Stimulated activated CD4-positive, alpha-beta T cell treated with anti-CD3 and anti-CD28 coated beads, Interleukin-12 subunit alpha, Interleukin-12 subunit beta, amount 100 ng/mL, for 4 hours (primary cell): ENCODE measurements at regions not wholly inside any gene's neighbourhood (a gene's known extent, or its start where the extent isn't known, plus 50 kb on each side); places are given as distances from the start of the nearest gene placed in this dataset.
"Not testable (repeated sequence)": the region's sequence is repeated elsewhere in the genome, so short reads cannot be mapped to it uniquely, and the experiment has no call there.

Source experiments
- DNase-seq: peaks from one replicate; pipeline ENCODE4 v3.0.0-alpha.2; 2020

DNA sequence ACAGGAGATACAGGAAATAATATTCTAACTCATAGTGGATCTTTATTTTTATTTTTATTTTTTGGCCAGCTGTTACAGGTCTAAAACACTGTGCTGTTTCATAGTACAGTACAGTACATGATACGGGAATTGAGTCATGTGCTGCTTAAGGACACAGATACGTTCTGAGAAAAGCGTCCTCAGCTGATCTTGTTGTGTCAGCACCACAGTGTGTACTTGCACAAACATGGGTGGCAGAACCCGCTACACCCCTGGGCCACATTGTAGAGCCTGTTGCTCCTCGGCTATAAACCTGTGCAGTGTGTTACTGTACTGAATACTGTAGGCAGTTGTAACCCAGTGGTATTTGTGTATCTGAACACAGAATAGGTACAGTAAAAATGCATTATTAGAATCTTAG lies 183.4 kb downstream of the OR4M2 start:
- no peak for DNase-seq

DNA sequence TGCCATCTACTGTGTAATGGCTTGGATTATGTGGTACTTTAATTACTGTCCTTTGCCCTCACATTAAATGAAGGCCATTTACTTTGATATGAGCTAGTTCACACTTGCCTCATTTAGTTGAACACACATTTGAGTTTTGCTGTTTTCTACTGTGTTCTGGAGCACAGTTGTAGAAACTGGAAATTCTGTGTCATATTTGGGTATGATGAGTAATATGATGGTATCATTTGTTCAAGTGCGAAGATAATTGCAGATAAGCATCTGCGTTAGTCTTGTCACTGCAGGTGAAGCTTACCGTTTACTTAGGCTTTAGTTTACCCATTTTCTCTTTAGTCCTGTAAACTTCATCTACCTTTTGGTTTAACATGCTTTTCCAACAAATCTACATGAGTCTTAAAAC lies 183.9 kb downstream of the OR4M2 start:
- DNase-seq = not testable (repeated sequence)

DNA sequence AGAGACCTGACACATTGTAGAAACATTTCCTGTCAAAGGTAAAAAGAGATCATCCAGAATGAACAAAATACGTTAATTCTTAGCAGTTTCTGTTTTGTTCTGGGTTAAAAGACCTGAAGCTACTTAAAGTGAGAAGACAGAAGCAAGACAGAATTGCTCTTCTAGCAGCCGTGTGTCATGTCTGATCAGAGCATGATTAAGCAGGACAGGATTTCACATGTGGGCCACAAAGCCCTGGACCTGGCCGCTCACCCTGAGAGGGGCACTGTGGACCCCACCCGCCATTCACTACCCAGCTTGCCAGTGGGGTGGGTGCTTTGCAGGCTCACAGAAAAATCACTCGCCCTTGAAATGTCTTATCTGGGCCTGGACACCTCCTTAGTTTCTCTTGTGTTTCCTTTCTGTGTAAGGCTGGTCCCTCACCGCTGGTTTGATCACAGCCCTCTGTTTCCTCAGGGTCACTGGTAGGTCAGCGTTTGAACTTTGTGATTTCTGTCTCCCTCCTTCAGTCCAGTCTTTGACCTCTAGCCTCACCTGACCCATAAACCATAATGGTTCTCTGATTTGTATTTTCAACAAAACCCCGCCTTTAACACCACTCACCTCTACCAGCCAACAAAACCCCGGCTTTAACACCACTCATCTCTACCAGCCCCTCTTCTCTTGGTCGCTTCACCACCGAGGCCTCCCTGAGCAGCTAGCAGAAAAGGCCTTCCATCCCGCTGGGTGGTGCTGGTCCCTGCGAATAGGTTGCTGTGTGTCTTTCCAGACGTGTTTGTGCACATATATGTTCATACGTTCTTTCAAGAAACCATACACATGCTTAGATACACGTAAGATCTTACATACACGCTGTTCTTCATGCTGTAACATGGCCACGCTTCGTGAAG lies 185.0 kb downstream of the OR4M2 start:
- DNase-seq = peak; percentile 33

DNA sequence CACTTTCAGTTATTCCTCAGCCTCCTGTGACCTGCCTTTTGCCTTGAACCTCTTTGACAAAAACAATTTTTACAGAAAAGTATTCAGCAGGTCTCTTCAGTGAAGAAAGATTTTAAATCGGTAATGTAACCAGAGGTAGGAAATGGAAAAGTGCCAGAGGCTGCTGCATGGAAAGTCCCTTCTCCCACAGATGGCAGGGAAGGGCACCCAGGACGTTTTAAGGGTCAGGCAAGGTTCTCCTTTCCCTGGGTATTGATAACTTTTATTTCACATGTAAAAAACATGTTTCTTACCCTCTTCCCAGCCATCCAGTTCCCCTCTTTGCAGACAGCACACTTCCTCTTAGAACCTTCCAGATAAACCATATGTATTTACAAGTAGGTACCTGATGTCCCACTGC lies 185.6 kb downstream of the OR4M2 start:
- no peak for DNase-seq

DNA sequence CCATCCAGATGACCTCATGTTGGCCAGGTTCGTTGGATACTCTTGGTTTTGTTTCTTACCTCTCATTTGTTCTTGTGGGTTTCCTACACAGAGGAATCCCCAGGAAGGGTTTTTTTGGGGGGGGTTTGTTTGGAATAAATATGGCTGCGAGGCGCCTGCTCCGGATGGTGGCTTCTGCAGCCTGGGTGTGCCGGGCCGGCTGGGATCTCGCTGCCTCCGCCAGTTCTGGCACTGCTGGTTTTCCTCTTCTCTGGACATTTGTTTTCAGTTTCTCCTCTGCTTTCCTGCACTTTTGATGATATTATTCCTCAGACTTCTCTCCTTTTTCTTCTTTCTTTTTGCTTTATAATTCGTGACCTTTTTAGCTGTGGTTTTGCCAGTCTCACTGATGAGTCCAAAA lies 187.4 kb downstream of the OR4M2 start:
- DNase-seq = no peak

DNA sequence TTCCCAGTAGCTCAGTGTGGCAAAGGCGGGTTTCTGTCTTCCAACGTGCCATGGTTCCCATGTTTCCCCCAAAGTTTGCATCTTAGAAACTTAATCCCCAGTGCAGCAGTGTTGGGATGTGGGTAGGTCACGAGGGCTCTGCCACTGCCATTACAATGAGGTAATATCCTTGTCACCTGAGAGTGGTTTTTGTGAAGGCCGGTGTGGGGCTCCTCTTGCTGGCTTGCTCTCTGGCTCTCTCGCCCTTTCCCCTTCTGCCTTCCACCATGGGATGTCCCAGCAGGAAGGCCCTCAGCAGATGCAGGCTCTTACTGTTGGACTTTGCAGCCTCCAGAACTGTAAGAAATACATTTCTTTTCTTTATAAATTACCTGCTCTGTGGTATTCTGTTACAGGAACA lies 187.9 kb downstream of the OR4M2 start:
- DNase-seq = not testable (repeated sequence)

DNA sequence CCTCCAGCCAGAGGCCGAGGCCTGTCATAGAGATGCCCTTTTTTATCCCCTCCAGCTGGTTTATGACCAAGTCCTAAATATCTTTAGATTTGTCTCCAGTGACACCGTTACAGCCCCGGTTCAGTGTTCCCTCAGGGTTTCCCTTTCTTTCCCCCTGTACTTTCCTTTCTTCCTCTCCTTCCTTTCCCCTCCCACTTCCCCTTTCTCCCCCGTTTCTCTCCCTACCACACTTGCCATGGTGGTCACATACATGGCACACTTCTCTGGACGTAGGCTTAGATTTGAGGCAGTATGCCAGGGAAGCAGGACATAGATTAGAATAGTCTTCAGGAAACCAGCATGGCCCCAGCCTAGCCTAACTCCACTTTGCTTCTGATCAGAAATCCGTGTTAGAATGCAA lies 188.3 kb downstream of the OR4M2 start:
- not testable (repeated sequence) for DNase-seq

DNA sequence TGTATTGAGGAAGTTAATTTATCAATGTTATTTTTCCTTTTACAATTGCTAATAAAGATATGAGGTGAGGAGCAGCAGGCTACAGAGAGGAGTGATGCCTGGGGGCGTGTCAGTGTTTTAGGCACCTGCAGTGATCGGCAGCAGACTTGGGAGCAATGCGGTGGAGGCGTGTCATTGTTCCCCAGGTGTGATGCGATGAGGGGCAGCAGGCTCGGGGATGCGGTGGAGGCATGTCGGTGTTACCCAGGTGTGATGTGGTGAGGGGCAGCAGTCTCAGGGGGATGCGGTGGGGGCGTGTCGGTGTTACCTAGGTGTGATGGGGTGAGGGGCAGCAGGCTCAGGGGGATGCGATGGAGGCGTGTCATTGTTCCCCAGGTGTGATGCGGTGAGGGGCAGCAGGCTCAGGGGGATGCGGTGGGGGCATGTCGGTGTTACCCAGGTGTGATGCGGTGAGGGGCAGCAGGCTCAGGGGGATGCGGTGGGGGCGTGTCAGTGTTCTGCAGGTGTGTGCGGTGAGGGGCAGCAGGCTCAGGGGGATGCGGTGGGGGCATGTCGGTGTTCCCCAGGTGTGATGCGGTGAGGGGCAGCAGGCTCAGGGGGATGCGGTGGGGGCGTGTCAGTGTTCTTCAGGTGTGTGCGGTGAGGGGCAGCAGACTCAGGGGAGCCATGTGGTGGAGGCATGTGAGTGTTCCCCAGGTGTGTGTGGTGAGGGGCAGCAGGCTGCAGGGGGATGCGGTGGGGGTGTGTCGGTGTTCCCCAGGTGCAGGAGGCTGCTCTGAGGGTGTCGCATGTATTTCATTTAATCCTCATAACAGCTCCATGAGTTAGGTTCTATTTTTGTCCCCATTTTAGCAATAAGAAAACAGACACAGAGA lies 186.2 kb upstream of the GOLGA6L22 start:
- DNase-seq = not testable (repeated sequence)

DNA sequence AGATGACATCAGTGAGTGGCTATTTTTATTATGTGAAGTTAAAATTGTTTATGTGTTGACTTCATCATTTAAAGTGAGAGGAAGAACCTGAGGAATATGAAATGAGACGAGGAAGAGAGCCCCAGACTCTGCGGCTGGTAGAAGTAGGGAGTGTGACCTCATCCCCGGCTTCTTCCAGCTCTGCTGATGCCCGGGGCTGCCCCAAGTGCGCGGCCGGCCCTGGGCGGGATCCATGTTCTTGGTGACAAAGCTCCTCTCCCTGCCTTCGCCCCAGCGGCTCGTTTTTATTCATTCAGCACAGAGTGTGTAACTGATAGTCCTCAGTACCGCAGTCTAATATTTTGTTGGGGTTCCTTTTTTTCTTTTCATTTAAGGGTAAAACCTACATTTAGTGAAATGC lies 185.5 kb upstream of the GOLGA6L22 start:
- DNase-seq = not testable (repeated sequence)

DNA sequence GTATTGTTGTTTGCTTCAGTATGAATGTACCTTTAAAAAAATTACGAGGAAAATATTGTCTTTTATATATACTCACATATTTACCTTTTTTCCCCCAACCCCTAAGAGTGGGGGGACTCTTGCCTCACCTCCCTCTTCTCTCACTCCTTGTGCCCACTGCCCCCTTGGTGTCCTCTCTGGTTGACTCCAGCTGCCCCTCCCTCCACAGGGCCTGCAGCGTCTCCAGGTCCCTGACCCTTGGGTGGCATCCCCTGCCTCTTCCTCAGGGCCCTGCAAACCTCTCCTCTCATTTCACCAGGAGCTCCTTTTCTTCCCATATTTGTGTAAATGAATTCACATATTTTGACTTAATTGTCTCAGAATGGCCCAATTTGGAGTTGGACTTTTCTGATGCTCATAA lies 184.3 kb upstream of the GOLGA6L22 start:
- not testable (repeated sequence) for DNase-seq

DNA sequence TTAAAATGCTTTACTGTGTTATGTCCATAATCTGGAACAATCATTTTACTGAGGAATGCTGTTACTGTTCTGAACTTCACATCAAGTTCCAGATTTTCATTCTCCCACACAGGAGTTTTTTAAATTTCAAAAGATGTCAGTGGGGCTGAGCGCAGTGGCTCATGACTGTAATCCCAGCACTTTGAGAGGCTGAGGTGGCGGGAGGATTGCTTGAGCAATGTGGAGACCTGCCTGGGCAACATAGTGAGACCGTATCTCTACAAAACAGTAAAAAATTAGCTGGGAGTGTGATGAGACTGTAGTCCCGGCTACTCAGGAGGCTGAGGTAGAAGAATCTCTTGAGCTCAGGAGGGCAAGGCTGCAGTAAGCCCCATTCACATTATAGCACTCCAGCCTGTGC lies 177.9 kb upstream of the GOLGA6L22 start:
- not testable (repeated sequence) for DNase-seq

DNA sequence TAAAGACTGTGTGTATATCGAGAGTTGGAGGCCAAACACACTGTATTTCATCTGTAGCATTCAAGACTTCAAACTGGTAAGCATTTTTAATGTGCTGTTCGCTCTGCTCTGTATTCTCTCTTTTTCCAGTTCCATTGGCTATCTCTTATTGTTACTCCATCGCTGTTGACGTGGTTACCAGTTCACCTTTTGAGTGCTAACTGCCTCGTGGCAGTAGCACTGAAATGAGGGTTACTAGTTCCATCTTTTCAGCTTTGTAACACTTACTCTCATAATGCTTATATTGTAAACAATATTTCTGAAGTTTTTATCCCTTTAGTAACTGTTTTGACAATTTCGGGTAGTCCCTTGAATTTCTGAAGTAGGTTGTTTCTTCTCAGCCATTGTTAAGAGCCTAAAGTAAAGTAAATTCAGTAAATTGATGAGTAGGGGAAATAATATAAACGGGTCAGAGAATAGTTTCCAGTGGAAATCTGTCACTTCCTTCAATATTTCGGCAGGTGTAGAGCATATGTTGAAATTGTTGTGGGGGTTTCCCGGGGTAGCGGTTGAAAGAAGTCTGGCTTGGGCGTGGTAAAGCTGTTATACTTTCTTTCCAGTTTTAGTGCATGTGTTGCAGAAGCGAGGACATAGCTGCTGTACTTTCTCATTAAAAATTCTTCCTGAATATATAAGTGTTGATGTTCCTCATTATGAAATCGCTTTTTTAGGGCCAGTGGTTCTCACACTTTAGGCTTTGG lies 175.7 kb upstream of the GOLGA6L22 start:
- not testable (repeated sequence) for DNase-seq

DNA sequence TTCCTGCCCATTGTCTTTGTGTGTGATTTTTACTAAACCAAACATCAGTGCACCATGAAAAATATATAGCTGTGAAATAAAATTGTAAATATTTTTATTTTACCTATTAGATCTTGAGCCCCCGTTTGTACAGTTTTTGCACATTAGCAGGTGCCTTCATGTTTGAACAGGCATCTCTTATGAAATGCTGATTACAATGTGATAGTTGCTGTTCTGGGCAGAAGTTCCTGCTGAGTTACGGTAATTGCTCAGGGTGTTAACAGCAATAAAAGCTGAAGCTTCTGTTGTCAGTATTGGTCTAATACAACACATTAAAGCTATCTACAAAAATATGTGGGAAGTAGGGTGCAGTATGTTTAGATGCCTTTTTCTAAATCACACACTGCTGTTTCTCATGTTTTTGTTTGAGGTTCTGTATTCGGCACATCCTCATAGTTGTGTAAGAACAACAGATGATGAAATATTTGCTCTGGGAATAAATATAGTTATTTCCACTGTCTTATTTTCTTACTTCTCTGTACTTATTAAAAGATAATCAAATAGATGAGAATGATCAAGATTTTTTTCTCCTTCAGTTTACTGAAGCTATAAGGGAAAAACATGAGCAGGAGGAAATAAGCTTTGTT lies 173.8 kb upstream of the GOLGA6L22 start:
- not testable (repeated sequence) for DNase-seq

DNA sequence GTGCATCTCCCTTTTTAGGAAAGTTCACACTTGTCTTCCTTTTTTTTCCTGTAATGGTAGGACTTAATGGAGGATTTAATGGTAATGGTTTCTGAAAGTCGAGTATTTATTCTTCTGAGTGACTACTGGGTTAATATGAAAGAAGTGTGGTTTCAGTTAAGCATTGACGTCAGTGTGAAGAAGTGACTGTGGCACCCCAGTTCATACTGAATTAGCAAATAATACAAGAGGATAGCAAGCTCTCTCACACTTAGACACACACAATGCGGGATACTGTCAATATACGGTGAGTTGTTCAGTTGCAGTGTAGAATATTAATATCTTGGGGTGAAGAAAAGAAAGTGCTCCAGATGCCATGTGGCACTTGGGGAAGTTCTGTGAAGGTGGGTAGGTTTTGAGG lies 167.6 kb upstream of the GOLGA6L22 start:
- not testable (repeated sequence) for DNase-seq

DNA sequence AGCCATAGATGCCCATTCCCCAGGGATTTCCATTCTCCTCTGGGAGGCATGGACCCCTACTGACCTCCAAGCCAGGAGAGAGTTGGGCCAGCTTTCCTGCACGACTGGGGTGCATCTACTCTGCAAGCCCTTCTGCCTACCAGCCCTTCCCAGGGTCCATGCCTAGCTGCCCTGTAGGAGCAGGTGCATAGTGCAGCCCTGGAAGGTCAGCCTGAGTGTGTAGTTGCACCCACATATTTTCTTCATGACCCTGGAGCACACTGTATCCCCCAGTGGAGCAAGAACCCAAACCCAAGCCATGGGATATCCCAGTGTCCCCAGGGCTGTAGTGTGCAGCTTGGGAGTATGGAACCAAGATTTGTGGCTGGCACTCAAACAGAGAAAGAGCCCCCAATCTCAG lies 155.6 kb upstream of the GOLGA6L22 start:
- not testable (repeated sequence) for DNase-seq
